Stomach (tissue), 8 donors: ENCODE measurements at regions not wholly inside any gene's neighbourhood (a gene's known extent, or its start where the extent isn't known, plus 50 kb on each side); places are given as distances from the start of the nearest gene placed in this dataset.
"Not testable (repeated sequence)": the region's sequence is repeated elsewhere in the genome, so short reads cannot be mapped to it uniquely, and the experiment has no call there.

ENCODE experiments used
- DNase-seq, 2 donors: peaks; one replicate each; pipeline versions ENCODE4 v3.0.0 to v3.0.0-alpha.2; 2013 to 2019
- H3K27ac ChIP-seq, 5 donors: fragments of 200-600 bp in 4 of 5; sonication (generic) in 4 of 5; one replicate each; pipeline ENCODE4 v1.5.1; 2013 to 2019; ENCODE audit warnings: mild to moderate bottlenecking in 1 of 5, moderate library complexity in 1 of 5
- H3K27me3 ChIP-seq, 3 donors: fragments of 200-600 bp; sonication (generic); one replicate each; pipeline ENCODE4 v1.5.1; 2017 to 2019; ENCODE audit warnings: mixed run types in 1 of 3
- H3K36me3 ChIP-seq, 4 donors: fragments of 200-600 bp; sonication (generic); 1 replicate in 3 of 4; 2 replicates in 1 of 4; pipeline ENCODE4 v1.5.1; 2016 to 2019
- H3K4me1 ChIP-seq, 4 donors: fragments of 200-600 bp; sonication (generic); one replicate each; pipeline ENCODE4 v1.5.1; 2016 to 2019
- H3K4me3 ChIP-seq, 4 donors: fragments of 200-600 bp; sonication (generic) in 3 of 4; one replicate each; pipeline ENCODE4 v1.5.1; 2016 to 2019; ENCODE audit warnings: mild to moderate bottlenecking in 1 of 4
- H3K9me3 ChIP-seq, 4 donors: fragments of 200-600 bp; sonication (generic); one replicate each; pipeline ENCODE4 v1.5.1; 2016 to 2019
- EP300 ChIP-seq: sonication (generic); formaldehyde crosslinking; IDR thresholded peaks from one replicate; pipeline ENCODE4 v1.6.1; 2017; ENCODE audit warnings: antibody characterized with exemption
- POLR2A ChIP-seq, 4 donors: fragments of 450-650 bp; IDR thresholded peaks; one replicate each; pipeline ENCODE4 v1.6.1; 2016; ENCODE audit warnings: antibody characterized with exemption in 4 of 4, control low read depth in 2 of 4, mild to moderate bottlenecking in 1 of 4, moderate library complexity in 1 of 4
- POLR2AphosphoS5 ChIP-seq, 3 donors: sonication (generic); formaldehyde crosslinking; IDR thresholded peaks; one replicate each; pipeline ENCODE4 v1.6.1; 2016; ENCODE audit warnings: antibody characterized with exemption in 3 of 3
- WGBS, 5 donors: extraction: QIAGEN DNeasy Blood & Tissue Kit in 3 of 5; methylation state at CpG; one replicate each; pipeline versions ENCODE4 v1.1.5 to v1.1.7; 2013 to 2018; 5-methylcytosine and 5-hydroxymethylcytosine counted together
- intact Hi-C: fragments of 100-400 bp; cut with DNase I; formaldehyde crosslinking; loops from one replicate; pipeline ENCODE4 v1.15.1; 2023; ENCODE audit warnings: low total_unique reads
- TF ChIP-seq, protein P1 (sequence below), 7 experiments: fragments of 450-650 bp in 4 of 7; fragments of 200-600 bp in 3 of 7; sonication (generic) in 3 of 7; IDR thresholded peaks; one replicate each; pipeline ENCODE4 v1.5.1; 2016 to 2019; ENCODE audit warnings: antibody characterized with exemption in 7 of 7, control low read depth in 2 of 7, mild to moderate bottlenecking in 1 of 7
- donor health status: healthy with polysubstance abuse.
- donor health status: Bipolar disorder and iron deficiency.
- donor health status: healthy.

- Histone ChIP-seq H3K4me3 (no peak overlapping the region), H3K36me3 (no peaks in the 10 kb centered on the region), H3K4me1 (no peaks in the 10 kb centered on the region), H3K27ac (no peak overlapping the region), H3K9me3 (no peaks in the 10 kb centered on the region), H3K27me3 (no peaks in the 10 kb centered on the region)
- 71 to 86% (median 79%) methylated on average over 2 of the region's 2 CpGs for WGBS, 5 donors
- DNase-seq: no peak
- TF ChIP-seq, protein P1, sequence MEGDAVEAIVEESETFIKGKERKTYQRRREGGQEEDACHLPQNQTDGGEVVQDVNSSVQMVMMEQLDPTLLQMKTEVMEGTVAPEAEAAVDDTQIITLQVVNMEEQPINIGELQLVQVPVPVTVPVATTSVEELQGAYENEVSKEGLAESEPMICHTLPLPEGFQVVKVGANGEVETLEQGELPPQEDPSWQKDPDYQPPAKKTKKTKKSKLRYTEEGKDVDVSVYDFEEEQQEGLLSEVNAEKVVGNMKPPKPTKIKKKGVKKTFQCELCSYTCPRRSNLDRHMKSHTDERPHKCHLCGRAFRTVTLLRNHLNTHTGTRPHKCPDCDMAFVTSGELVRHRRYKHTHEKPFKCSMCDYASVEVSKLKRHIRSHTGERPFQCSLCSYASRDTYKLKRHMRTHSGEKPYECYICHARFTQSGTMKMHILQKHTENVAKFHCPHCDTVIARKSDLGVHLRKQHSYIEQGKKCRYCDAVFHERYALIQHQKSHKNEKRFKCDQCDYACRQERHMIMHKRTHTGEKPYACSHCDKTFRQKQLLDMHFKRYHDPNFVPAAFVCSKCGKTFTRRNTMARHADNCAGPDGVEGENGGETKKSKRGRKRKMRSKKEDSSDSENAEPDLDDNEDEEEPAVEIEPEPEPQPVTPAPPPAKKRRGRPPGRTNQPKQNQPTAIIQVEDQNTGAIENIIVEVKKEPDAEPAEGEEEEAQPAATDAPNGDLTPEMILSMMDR (IDR thresholded peaks at IDR 0.05): no peak
- TF ChIP-seq POLR2A (IDR thresholded peaks at IDR 0.05) (no peak), EP300 (no peak), POLR2AphosphoS5 (IDR thresholded peaks at IDR 0.05) (no peak)
- intact Hi-C loops: no loop called here
These were observed 219.7 kb downstream of the WNT5A start for GRCh38 chr3:55267206-55267930.

DNA sequence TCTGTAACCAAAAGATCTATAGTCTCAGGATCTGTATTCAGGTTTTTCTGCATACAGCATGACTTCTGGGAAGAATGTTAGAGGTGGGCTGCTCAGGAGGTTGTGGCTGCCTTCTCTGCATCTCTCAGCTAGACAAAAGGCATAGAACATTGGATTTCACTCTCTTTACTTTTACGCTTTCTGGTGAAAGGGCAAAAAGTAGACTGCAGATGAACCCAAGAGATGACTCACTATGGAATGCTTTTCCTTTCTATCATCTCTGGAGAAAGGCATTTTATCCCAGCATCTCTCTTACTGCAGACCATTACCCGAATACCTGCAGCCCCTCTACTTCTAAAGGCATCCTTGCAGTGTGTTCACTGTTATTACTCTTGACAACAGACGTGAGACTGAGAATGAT lies 222.2 kb downstream of the WNT5A start:
- Histone ChIP-seq H3K4me1 (no peaks in the 10 kb centered on the region), H3K9me3 (no peaks in the 10 kb centered on the region), H3K27me3 (no peaks in the 10 kb centered on the region), H3K4me3 (no peak overlapping the region), H3K27ac (no peak overlapping the region), H3K36me3 (no peaks in the 10 kb centered on the region)
- TF ChIP-seq, protein P1 (IDR thresholded peaks at IDR 0.05): no peak
- no peak for TF ChIP-seq EP300
- no peak for TF ChIP-seq POLR2A (IDR thresholded peaks at IDR 0.05)
- TF ChIP-seq POLR2AphosphoS5 (IDR thresholded peaks at IDR 0.05): no peak
- no peak for DNase-seq
- WGBS, 5 donors: 78 to 89% (median 88%) methylated on average over 3 of the region's 3 CpGs
- intact Hi-C loops: no loop called here

- no peak for DNase-seq
- Histone ChIP-seq H3K4me3 (no peak overlapping the region), H3K27me3 (no peaks in the 10 kb centered on the region), H3K4me1 (no peaks in the 10 kb centered on the region), H3K27ac (no peak overlapping the region), H3K36me3 (no peaks in the 10 kb centered on the region), H3K9me3 (peaks cover 0 to 7% (median 3%) of the 10 kb centered on the region in 4 donors)
- TF ChIP-seq, protein P1 (IDR thresholded peaks at IDR 0.05): no peak
- TF ChIP-seq EP300: no peak
- TF ChIP-seq POLR2A (IDR thresholded peaks at IDR 0.05): no peak
- no peak for TF ChIP-seq POLR2AphosphoS5 (IDR thresholded peaks at IDR 0.05)
- intact Hi-C loops: no loop called here
These were observed 234.2 kb downstream of the WNT5A start for GRCh38 chr3:55252921-55253320.

- H3K4me1 ChIP-seq, H3K27ac ChIP-seq, DNase-seq, H3K4me3 ChIP-seq, intact Hi-C loops, H3K27me3 ChIP-seq, H3K36me3 ChIP-seq, H3K9me3 ChIP-seq: not testable (repeated sequence)
- WGBS, 5 donors: 88 to 92% (median 89%) methylated on average over 6 of the region's 6 CpGs
These were observed 237.9 kb downstream of the WNT5A start for GRCh38 chr3:55249156-55249555.

DNA sequence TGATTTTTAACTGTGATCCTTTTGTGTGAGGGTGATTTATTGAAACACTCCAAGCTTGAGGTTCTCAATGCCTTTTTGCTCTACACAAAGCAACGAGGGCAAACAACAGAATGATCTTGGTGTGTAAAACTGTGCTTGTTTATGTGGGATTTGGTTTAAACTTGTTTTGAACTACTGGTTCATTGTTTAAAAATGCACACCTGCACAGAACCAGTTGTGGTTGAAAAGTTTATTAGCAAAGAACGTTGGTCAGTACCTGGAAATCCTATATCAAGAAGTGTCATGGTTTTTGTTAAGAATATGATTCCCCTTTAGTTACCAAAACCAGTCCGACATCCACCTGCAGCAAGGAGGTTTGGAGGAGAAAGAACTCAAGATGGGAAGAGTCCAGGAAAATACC lies 239.4 kb downstream of the WNT5A start:
- Histone ChIP-seq H3K27ac (no peak overlapping the region), H3K9me3 (peaks cover 0 to 7% (median 3%) of the 10 kb centered on the region in 4 donors), H3K4me3 (no peak overlapping the region), H3K36me3 (no peaks in the 10 kb centered on the region), H3K4me1 (peaks cover 0 to 5% (median 2%) of the 10 kb centered on the region in 4 donors), H3K27me3 (no peaks in the 10 kb centered on the region)
- intact Hi-C loops: no loop called here
- WGBS, 5 donors: 47 to 50% (median 50%) methylated on average over 3 of the region's 3 CpGs
- TF ChIP-seq POLR2A (IDR thresholded peaks at IDR 0.05): no peak
- TF ChIP-seq EP300: no peak
- TF ChIP-seq POLR2AphosphoS5 (IDR thresholded peaks at IDR 0.05): no peak
- TF ChIP-seq, protein P1 (IDR thresholded peaks at IDR 0.05): no peak
- no peak for DNase-seq
